ENCODE measurements at regions not wholly inside any gene's neighbourhood (a gene's known extent, or its start where the extent isn't known, plus 50 kb on each side); places are given as distances from the start of the nearest gene placed in this dataset.
"Not testable (repeated sequence)": the region's sequence is repeated elsewhere in the genome, so short reads cannot be mapped to it uniquely, and the experiment has no call there.

DNA sequence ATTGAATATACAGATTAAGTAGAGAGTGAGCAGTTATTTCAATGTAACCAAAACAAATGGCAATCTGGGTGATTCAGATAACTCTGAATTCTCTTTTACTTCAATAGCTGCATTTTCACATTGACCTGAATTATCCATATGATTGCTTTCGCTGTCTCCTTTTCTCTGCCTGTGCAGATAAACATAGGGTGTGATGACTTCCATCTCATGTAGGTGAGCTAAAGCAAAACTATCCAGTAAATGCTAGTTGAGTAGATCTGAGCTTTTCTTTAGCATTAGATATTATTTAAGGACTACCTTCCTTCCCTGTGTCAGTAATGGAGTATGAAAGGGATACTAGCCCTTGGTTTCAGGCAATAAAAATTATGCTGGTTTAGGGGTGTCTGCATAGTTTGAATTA, 288.6 kb downstream of the OXSM start:
- no peak for DNase-seq

DNA sequence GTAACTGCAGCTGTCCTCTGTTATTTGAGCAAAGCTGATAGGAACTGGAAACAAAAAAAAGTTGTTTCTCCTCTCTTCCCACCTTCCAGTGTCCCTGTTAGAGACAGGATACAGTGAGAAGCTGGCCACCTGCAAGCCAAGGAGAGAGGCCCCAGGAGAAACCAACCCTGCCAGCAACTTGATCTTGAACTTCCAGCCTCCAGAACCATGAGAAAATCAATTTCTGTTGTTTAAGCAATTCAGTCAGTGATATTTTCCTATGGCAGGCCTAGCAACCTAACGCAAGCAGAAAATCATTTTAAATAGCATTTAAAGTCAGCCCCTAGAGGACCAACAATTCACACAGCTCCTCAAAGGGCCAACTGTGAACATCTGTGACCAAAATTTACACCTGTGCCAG, 291.3 kb downstream of the OXSM start:
- DNase-seq, result no peak

DNA sequence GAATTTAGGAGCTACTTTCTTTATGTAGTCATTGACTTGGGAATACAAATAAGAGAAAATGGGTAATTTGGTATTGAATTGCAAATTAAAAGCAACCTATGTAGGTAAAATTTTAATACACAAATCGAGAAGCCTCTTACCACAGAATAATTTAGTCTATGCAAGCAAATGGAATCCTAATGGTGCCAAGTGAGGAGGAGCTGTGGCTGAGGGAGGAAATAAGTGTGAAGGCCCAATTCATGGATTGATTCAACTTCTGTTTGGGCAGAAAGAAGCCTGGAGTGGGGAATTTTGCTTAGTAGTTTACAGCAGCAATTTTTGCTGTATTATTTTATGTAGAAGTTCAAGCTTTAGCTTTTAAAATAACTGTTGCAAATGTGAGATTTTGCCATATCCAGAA, 291.9 kb downstream of the OXSM start:
- DNase-seq, result no peak

DNA sequence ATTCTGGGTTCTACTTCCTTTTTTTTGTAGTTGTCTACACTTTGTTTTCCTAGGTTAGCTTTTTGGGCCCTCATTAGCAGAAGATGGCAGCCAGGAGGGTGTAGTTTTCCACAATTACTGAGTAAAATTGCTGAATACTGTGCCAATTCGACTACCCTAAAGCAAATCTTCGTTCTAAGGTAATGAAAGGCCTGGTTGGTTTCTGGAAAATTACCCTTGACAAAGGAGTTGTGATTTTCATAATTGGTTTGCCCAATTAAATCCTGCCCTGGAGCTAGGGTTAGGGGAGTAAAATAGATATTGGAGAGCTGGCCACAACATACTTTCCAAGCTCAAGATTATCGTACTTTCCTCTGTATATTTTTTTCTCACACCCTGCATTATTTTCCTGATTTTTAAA, 293.0 kb downstream of the OXSM start:
- DNase-seq, result no peak

DNA sequence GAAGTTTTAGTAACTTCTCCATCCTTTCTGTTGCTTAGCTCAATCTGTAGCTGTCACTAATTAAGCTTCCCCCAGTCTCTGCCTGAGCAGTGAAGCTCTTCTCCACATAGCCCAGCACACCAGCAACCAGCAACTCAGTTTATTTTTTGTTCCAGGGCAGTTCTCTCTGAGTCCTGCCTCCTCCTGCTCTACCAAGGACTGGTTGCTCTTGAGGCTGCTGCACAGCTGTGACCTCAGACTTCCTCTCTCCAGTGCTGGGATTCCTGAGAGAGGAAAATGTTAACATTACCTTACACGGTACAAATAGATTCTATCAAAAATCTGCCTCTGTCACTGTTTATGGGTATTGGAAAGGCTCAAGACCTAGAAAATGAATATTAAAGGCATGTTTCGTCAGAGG, 294.7 kb downstream of the OXSM start:
- DNase-seq, result no peak

DNA sequence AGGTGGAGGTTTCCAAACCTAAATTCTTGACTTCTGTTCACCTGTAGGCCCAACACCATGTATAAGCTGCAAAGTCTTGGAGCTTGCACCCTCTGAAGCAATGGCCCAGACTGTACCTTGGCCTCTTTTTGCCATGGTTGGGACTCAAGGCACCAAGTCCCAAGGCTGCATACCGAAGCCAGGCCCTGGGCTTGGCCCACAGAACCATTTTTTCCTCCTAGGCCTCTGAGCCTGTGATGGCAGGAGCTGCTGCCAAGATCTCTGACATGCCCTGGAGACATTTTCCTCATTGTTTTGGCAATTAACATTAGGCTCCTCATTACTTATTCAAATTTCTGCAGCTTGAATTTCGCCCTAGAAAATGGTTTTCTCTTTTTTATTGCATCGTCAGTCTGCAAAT, 297.9 kb downstream of the OXSM start:
- DNase-seq, result no peak

DNA sequence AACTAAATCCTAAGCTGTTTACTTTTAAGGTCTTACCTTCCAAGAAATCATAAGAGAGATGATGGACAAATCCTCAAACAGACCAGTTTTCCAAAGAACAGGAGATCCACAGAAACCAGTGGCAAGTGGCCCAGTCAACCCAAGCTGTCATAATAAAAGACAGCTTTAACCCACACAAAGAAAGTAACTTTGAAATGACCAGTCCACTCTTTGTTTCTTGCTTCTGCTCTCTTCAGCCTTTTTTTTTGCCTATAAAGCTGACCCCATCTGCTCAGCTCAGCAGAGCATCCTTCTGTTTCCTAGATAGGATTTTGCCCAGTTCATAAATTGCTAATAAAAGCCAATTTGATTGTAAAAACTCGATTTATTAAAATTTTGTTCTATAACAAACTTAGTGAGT, 299.4 kb downstream of the OXSM start:
- DNase-seq, result no peak

DNA sequence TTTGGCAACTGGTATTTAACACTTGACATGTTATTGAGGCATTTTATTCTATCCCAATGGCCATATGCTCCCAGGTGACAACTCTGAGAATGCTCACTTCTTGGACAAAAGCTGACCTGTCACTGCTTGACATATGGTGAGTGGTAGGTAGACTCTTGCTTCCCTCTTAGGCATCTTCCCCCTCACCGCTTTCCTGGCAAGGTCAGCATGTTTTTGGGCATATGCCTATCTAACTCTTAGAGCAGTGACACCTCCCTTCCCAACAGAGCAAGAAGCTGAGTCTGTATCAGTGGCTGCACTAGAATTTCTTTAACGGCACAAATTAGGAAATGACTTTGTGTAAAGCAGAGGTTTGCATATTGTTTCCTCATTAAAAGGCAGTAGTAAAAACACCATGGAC, 300.7 kb downstream of the OXSM start:
- DNase-seq, result no peak

DNA sequence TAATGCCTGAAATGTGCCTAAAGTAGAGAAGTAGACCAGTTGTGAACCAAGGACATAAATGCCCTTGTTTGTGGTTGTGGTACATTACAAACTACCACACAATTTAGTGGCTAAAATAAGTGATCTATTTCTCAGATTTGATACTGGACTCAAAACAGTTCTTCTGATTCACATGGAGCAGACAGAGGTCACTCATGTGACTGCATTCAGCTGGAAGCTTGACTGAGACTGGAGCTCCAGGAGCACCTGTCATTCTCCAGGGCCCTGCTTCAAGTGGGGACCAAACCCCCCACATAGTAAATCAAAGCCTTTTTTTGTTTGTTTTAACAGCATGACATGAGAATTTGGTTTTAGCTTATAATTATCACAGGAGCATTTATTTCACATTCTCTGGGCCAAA, 301.2 kb downstream of the OXSM start:
- no peak for DNase-seq

DNA sequence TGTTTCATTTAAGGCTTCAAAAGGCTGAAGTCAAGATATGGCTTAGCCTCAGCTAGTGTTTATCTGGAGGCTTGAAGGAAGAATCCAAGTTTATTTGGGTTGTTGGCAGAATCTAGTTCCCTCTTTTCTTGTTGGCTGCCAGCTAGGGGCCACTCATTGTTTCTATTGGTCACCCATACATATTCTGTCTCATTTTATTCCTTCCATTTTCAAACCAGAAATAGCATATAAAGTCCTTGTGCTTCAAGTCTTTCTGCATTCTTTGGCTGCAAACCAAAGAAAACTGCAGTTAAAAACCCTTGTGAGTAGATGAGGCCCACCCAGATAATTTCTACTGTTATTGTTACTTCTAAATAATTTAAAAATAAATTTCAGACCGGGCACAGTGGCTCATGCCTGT, 301.7 kb downstream of the OXSM start:
- DNase-seq, result no peak

DNA sequence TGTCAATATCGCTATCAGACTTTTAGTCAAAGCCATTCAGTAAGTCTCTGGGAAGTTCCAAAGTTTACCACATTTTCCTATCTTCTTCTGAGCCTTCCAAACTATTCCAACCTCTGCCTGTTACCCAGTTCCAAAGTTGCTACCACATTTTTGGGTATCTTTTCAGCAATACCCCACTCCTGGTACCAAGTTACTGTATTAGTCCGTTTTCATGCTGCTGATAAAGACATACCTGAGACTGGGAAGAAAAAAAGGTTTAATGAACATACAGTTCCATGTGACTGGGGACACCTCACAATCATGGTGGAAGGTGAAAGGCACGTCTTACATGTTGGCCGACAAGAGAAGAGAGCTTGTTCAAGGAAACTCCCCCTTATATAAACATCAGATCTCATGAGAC, 307.2 kb downstream of the OXSM start:
- not testable (repeated sequence) for DNase-seq

DNA sequence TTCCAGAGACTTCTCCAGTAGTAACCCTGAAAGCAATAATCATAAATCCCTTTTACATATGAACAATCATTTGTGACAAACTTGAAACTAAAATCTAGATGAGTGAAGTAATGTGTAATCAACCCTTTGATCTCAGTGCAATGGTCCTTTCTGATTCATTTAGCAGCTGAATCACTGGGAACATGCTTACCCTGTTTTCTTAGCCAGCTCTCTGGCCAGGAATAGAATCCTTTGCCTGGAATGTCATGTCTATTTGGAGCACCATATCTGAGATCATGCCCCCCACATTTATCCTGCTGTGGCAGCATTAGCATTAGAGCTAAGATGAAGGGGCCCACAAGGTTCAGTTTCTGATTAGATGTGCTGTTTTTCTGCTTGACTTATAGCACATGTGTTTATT, 309.8 kb downstream of the OXSM start:
- no peak for DNase-seq

DNA sequence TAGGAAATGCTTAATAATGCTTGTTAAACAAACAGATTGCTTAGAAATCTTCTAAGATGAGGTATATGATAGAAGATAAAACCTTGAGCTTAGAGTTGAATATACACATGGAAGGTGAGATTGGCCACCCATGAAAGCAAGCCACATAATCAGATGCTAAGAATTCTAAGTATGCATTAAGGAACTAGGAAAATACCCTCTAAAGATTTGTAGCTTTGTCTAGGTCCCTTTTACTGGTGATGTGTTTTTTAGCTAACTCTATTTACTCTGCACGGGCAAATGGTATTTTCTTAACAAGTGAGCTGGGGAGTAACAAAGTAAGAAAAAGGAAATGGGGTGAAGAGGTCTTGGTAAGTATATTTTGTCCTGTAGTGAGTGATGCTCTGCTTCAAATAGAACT, 310.3 kb downstream of the OXSM start:
- DNase-seq, result no peak

DNA sequence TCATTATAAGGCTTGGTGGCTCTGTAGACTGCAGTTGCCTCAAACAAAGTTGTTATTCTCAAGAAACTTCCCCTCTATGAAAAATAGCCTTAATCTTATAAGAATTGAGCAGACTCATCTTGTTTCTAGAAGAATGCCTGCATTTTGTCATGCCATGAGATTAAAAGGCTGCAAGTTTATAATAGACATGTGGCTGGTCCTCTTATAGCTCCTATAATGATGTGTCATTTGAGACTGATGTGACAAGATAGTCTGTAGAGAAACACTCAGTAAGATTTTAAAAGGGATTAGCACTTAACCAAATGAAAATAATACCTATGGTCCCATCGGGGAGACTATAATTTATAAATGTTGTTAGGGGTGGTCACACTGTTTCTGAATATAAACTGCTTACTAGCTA, 312.5 kb downstream of the OXSM start:
- DNase-seq, result no peak

DNA sequence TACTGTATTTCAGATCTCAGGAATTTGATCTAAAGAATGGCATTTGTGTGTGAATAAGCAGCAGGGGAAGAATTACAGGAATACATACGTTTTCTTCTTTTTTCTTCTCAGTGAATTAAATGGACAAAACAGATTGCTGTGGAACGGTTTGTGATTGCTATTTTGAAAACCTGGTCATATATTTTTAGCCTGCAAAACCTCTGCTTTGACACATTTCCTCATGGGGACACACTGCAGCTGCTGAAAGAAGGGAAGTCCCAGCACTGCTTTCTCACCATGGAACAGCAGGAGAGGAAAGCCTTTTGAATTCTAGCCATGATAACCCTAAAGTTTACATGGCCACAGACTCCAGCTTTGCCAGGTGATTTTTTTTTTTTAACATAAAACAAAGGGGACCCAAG, 315.0 kb downstream of the OXSM start:
- DNase-seq, result no peak

DNA sequence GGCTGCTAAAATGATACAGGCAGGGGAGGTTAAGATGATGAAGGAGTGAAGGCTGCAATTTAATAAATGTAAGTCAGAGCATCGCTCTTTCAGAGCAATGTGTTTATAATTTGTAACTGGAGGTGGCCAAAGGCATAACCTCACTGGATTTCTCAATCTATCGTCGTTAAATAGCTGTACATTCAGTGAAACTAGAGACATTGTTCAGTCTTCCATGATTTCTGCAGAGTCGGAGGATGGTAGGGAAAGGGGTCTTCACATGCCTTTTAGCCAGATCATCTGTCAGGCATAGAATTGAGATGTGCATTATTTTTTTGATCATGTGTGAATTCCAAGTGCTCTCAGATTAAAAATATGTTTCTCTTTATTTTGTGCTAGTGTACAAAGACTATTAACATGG, 315.4 kb downstream of the OXSM start:
- no peak for DNase-seq

DNA sequence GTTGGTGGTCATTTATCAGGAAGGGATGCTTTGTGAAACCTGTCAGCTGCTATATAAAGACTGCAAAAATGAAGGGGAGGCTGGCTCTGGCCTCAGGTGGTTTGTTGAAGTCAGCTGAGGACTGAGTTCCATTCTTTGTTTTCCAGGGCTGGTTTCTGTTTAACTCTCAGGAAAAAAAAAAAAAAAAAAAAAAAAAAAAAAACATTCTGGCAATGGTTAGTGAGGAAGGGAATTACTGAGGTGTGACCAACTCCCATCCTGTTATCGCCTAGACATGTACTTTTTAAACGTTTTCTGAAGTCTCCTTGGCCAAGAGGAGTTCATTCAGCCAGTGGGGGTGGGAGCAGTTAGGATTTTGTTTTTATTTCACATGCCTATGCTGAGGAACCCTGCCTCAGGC, 316.3 kb downstream of the OXSM start:
- no peak for DNase-seq

DNA sequence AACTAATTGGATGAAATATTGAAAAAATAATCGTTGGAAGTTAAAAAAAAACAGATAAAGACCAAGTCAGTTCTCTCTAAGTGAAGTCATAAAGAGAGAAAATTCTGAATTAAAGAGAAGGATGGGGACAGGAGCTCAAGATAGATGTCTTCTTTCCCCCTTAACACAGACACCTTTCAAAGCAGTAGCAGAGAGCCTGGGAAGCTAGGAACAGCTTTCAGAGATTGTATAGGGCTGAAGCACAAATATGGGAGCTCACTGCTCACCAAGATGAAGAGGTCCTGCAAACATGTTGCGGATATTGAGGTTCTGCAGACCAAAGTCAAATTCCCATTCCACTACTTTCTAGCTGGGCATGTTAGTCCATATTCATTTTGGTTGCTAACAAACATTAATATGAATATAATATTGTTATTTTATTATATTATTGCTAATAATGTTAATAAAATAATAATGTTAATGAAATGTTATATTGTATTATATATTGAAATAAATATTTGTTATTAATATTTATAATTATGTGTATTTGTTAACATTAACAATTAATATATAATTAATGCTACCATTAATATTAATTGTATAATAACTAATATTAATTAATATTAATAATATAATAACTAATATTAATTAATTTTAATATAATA, 319.1 kb downstream of the OXSM start:
- no peak for DNase-seq

DNA sequence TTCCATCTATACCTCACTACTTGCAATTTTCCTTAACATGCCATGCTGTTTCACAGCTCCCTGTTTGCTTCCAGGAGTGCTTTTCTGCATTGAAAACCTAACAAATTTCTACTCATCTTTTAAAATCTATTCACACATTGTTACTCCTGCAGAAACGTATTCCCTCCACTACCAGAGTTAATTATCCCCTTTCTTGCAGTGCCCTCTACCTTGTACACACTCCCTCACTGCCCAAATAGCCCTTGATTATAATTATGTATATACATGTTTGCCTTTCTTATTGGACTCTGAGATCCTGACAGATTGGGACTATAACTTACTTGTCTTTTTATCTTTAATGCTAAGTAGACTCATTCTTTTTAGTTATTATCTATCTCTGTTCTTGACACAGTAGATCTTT, 325.0 kb downstream of the OXSM start:
- no peak for DNase-seq

DNA sequence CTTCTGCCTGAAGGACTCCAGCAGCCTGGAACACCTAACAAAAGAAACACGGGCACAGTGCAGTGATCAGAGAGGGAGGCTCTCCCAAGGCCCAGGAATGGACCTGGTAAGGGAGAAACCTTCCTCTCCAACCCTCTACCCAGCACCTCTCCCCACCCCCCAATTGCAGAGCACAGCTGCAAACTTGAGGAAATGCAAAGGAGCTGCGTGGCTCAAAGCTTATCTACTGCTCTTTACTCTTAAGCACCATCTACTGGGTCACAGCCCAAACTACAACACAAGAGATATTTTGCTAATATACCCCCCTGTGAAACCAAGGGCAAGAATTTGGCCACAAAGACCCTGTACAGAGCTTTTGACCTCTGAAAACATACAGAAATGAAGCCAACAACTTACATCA, 328.3 kb downstream of the OXSM start:
- DNase-seq, result no peak

DNA sequence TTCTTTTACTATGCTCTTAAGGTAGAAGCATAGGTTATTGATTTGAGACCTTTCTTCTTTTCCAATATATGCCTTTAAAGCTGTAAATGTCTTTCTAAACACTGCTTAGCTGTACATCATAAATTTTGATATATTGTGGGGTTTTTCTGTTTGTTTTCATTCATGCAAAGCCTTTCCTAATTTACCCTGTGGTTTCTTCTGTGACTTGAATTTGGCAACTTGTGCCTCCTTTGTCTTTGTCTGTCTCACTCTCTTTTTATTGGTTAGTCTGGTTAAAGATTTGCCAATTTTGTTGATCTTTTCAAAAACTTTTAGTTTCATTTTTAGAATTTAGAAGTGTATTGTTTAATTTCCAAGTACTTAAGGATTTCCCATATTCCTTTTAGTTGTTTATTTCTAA, 343.1 kb downstream of the OXSM start:
- no peak for DNase-seq

DNA sequence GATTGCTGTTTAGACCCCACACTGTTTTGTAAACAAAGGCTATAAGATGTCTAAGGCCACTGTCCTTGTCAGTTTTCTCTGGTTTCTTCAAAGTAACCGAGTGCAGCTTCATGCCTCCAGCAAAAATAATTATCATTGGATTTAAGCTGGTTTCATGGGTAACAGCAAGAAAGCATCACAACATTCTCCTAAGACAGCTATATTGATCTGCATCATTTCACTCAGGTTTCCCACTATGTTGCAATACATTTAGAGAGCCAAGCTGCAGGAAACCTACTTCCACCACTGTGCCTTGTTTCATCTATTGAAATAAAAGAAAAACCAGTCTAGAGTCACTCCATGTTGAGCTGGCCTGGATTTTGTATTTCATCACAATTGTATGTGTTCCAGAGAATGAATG, 351.4 kb downstream of the OXSM start:
- DNase-seq, result no peak

DNA sequence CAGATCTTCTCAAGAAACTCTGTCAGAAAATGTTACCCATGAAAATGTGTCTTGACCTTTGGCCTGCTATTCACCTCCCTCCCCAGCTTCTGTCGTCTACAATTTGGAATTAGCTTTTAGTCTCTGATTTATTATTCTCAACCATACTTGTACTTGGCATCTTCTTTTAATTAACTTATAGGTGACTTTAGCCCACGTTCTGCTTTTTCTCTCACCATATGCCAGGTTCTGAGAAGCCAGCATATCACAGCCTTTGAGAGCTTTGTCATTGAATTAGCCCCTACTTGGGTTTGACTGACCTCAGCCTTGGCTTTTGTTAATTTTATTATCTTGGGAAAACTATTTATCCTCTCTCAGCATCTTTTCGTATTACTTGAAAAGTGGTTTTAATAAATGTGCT, 355.9 kb downstream of the OXSM start:
- DNase-seq, result no peak

DNA sequence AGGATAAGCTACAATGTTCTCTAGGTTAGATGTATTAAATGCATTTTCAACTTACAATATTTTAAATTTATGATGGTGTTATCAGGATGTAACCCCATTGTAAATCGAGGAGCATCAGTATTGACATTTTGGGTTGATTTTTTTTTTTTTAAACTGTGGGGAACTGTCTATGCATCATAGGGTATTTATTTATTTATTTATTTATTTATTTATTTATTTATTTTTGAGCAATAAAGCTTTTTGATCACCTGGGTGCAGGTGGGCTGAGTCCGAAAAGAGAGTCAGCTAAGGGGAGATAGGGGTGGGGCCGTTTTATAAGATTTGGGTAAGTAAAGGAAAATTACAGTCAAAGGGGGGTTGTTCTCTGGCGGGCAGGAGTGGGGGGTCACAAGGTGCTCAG, 367.5 kb downstream of the OXSM start:
- not testable (repeated sequence) for DNase-seq

DNA sequence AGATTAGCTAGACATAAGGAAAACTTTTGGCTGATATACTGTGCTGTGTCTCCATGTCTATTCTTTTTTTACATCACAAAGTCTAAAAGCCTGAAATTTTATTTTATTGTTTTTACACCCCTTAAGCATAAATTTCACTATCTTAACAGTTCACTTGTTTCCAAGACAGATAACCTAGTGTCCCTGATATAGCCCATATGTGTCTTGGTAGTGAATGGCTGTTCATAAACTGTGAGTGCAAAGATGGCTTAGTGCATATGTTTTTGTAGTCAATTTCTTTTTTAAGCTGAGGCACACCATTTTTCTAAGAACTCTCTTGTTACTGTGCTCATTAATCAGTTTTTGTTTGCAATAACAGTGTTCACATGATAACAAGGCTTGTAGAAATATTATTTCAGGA, 381.1 kb downstream of the OXSM start:
- DNase-seq, result no peak

DNA sequence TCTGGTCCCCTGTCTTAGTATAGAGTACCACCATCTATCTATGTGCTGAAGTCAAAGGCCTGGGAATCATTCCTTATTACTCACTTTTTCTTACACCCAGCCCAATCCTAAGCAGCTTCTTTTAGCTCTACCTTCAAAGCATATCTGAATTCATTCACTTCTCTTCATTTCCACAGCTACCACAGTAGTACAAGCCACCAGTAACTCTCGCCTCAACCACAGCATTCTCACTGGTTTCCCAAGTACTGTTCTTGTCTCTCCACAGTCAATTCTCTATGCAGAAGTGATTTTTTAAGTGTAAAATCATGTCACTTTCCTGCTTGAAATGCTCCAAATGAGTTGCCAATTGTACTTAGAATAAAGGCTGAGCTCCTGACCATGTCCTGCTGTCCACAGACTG, 401.7 kb downstream of the OXSM start:
- DNase-seq, result no peak

Data from CD4-positive, alpha-beta T cell treated with Interleukin-4 for 4 hours (primary cell).